Loucy (cell line): ENCODE measurements at regions not wholly inside any gene's neighbourhood (a gene's known extent, or its start where the extent isn't known, plus 50 kb on each side); places are given as distances from the start of the nearest gene placed in this dataset.

ENCODE experiments used
- CTCF ChIP-seq: fragments of 200-600 bp; sonication (generic); conservative IDR thresholded peaks from 2 replicates; pipeline ENCODE4 v1.5.1; 2014; ENCODE audit warnings: mild to moderate bottlenecking, antibody characterized with exemption, low read length
- EZH2phosphoT487 ChIP-seq: fragments of 200-600 bp; IDR thresholded peaks from 2 replicates; pipeline ENCODE4 v1.6.1; 2018; ENCODE audit warnings: antibody characterized with exemption, mild to moderate bottlenecking, moderate library complexity, borderline replicate concordance

- no peak for TF ChIP-seq CTCF
- no peak for TF ChIP-seq EZH2phosphoT487
Observed at GRCh38 chr11:95531116-95531515, 258.5 kb downstream of the FAM76B start.
